K562 (cell line): ENCODE measurements at regions not wholly inside any gene's neighbourhood (a gene's known extent, or its start where the extent isn't known, plus 50 kb on each side); places are given as distances from the start of the nearest gene placed in this dataset.
"Not testable (repeated sequence)": the region's sequence is repeated elsewhere in the genome, so short reads cannot be mapped to it uniquely, and the experiment has no call there.

Source experiments
- BCOR ChIP-seq: fragments of 450-650 bp; IDR thresholded peaks from 2 replicates; pipeline ENCODE4 v1.6.1; 2016
- CBFA2T2 ChIP-seq: fragments of 450-650 bp; conservative IDR thresholded peaks from 2 replicates; pipeline ENCODE4 v1.6.1; 2017; ENCODE audit warnings: mild to moderate bottlenecking
- CBFA2T3 ChIP-seq: fragments of 450-650 bp; IDR thresholded peaks from 2 replicates; pipeline ENCODE4 v1.6.1; 2017
- DMBX1 ChIP-seq: fragments of 250-450 bp; sonication (Bioruptor Pico); IDR thresholded peaks from 2 replicates; pipeline ENCODE4 v1.8.0; 2022; ENCODE audit warnings: inconsistent platforms, mild to moderate bottlenecking, moderate library complexity, borderline replicate concordance
- ELF4 ChIP-seq: fragments of 450-650 bp; formaldehyde crosslinking; IDR thresholded peaks from 2 replicates; pipeline ENCODE4 v1.4.0; 2022; ENCODE audit warnings: missing genetic modification characterization
- FOXK2 ChIP-seq, 2 experiments: fragments of 450-650 bp; IDR thresholded peaks in 1 of 2; conservative IDR thresholded peaks in 1 of 2; 2 replicates each; pipeline ENCODE4 v1.6.1; 2016; ENCODE audit warnings: low read depth in 2 of 2, mild to moderate bottlenecking in 1 of 2
- GABPA ChIP-seq: fragments of 200-800 bp; sonication (Bioruptor generic); conservative IDR thresholded peaks from 2 replicates; pipeline ENCODE4 v1.6.1; 2016; ENCODE audit warnings: low read depth, missing genetic modification characterization, missing compliant biosample characterization
- HDAC1 ChIP-seq, 2 experiments: fragments of 450-650 bp; IDR thresholded peaks; 2 replicates each; pipeline ENCODE4 v1.6.1; 2016 to 2017; ENCODE audit warnings: inconsistent platforms in 1 of 2, mild to moderate bottlenecking in 1 of 2, moderate library complexity in 1 of 2
- MAFG ChIP-seq: fragments of 450-650 bp; conservative IDR thresholded peaks from 2 replicates; pipeline ENCODE4 v1.6.1; 2016; ENCODE audit warnings: missing genetic modification characterization, missing compliant biosample characterization
- MAFK ChIP-seq: IDR thresholded peaks from 2 replicates; pipeline ENCODE4 v1.6.1; 2011; ENCODE audit warnings: low read length, improper control_type of control experiment
- MEIS2 ChIP-seq: fragments of 450-650 bp; IDR thresholded peaks from 2 replicates; pipeline ENCODE4 v1.6.1; 2014; ENCODE audit warnings: mild to moderate bottlenecking; ENCODE audit not compliant: partially characterized antibody
- NFE2 ChIP-seq: IDR thresholded peaks from 2 replicates; pipeline ENCODE4 v1.6.1; 2014; ENCODE audit warnings: antibody characterized with exemption, low read depth
- NR2C2 ChIP-seq, 2 experiments: fragments of 200-800 bp in 1 of 2; sonication (Bioruptor generic) in 1 of 2; sonication (generic) in 1 of 2; formaldehyde crosslinking in 1 of 2; IDR thresholded peaks; 2 replicates each; pipeline versions ENCODE4 v1.6.1 to v1.8.0; 2016 to 2022; ENCODE audit warnings: mild to moderate bottlenecking in 1 of 2, missing compliant biosample characterization in 1 of 2, missing genetic modification characterization in 1 of 2, missing genetic modification reagents in 1 of 2
- RB1 ChIP-seq: fragments of 450-650 bp; IDR thresholded peaks from 2 replicates; pipeline ENCODE4 v1.6.1; 2017; ENCODE audit warnings: low read depth, mild to moderate bottlenecking
- SMARCE1 ChIP-seq: fragments of 450-650 bp; IDR thresholded peaks from 2 replicates; pipeline ENCODE4 v1.7.1; 2016; ENCODE audit warnings: mild to moderate bottlenecking
- TEAD4 ChIP-seq, 2 experiments: sonication (generic) in 1 of 2; formaldehyde crosslinking in 1 of 2; IDR thresholded peaks; 2 replicates each; pipeline versions ENCODE4 v1.6.1 to v1.8.0; 2012 to 2022; ENCODE audit warnings: borderline replicate concordance in 1 of 2, inconsistent platforms in 1 of 2, low read length in 1 of 2, mild to moderate bottlenecking in 1 of 2, missing genetic modification reagents in 1 of 2
- TF ChIP-seq, protein P1 (sequence below): fragments of 450-650 bp; formaldehyde crosslinking; IDR thresholded peaks from 2 replicates; pipeline ENCODE4 v1.4.0; 2020; ENCODE audit warnings: mild to moderate bottlenecking, moderate library complexity
- TF ChIP-seq, protein P2 (sequence below): fragments of 450-650 bp; IDR thresholded peaks from 2 replicates; pipeline ENCODE4 v1.6.1; 2018; ENCODE audit not compliant: partially characterized antibody
- TF ChIP-seq, protein P3 (sequence below), 2 experiments: IDR thresholded peaks in 1 of 2; conservative IDR thresholded peaks in 1 of 2; 2 replicates each; pipeline ENCODE4 v1.6.1; 2016; ENCODE audit warnings: low read depth in 2 of 2, mild to moderate bottlenecking in 1 of 2, missing compliant biosample characterization in 1 of 2, missing genetic modification characterization in 1 of 2, moderate library complexity in 1 of 2

DNA sequence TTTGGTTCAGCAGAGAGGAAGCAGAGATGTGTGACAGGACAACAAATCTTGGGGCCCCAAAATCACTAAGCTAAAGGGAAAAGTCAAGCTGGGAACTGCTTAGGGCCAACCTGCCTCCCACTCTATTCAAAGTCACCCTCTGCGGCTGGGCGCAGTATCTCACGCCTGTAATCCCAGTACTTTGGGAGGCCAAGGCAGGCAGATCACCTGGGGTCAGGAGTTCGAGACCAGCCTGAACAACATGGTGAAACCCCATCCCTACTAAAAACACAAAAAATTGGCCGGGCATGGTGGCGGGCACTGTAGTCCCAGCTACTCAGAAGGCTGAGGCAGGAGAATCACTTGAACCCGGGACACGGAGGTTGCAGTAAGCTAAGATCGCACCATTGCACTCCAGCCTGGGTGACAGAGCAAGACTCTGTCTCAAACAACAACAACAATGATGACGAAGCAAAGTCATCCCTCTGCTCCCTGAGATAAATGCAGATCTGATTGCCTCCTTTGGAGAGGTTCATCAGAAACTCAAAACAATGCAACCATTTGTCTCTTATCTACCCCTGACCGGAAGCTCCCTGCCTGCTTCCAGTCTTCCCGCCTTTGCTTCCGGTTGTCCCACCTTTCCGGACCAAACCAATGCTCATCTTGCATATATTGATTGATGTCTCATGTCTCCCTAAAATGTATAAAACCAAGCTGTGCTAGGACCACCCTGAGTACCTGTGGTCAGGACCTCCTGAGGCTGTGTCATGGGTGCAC lies 136.4 kb upstream of the AFDN start (continued):
- TF ChIP-seq MEIS2 (peak; percentile 73), DMBX1 (CRISPR knock-in tag) (peak; percentile 27; the same call in 1 of the 2 replicates), TEAD4 (IDR thresholded peaks at IDR 0.05; ENCODE audit: low read length) (0 out of 2 replicates have a peak, but pooled peaks have one; percentile 44), HDAC1 (IDR thresholded peaks at IDR 0.05) (0 out of 4 replicates have a peak, but pooled peaks of 1 of the 2 experiments have one; percentile 22), NFE2 (peak; percentile 89), CBFA2T2 (peak; percentile 56; the same call in 1 of the 2 replicates), ELF4 (CRISPR knock-in tag) (0 out of 2 replicates have a peak, but pooled peaks have one; percentile 25), MAFK (peak; percentile 37; the same call in 1 of the 2 replicates), BCOR (peak; percentile 35; the same call in 1 of the 2 replicates), SMARCE1 (peak; percentile 57), GABPA (tag) (peak; percentile 95), FOXK2 (conservative IDR thresholded peaks at IDR 0.05 in 1 of 2, IDR thresholded peaks at IDR 0.05 in 1 of 2; ENCODE audit: low read depth in 2 of 2) (peak; percentile 57 to 82; a peak in 3 of 4 replicates), CBFA2T3 (peak; percentile 81), MAFG (tag) (peak; percentile 98), NR2C2 (tag; IDR thresholded peaks at IDR 0.05) (0 out of 2 replicates have a peak, but pooled peaks have one; percentile 40), RB1 (peak; percentile 29; the same call in 1 of the 2 replicates)
- not testable (repeated sequence) for TF ChIP-seq TEAD4 (CRISPR knock-in tag; IDR thresholded peaks at IDR 0.05; ENCODE audit: borderline replicate concordance); NR2C2 (CRISPR knock-in tag; IDR thresholded peaks at IDR 0.05)
- TF ChIP-seq, protein P1, sequence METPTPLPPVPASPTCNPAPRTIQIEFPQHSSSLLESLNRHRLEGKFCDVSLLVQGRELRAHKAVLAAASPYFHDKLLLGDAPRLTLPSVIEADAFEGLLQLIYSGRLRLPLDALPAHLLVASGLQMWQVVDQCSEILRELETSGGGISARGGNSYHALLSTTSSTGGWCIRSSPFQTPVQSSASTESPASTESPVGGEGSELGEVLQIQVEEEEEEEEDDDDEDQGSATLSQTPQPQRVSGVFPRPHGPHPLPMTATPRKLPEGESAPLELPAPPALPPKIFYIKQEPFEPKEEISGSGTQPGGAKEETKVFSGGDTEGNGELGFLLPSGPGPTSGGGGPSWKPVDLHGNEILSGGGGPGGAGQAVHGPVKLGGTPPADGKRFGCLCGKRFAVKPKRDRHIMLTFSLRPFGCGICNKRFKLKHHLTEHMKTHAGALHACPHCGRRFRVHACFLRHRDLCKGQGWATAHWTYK, result peak; percentile 17; the same call in 1 of the 2 replicates
- TF ChIP-seq, protein P2, sequence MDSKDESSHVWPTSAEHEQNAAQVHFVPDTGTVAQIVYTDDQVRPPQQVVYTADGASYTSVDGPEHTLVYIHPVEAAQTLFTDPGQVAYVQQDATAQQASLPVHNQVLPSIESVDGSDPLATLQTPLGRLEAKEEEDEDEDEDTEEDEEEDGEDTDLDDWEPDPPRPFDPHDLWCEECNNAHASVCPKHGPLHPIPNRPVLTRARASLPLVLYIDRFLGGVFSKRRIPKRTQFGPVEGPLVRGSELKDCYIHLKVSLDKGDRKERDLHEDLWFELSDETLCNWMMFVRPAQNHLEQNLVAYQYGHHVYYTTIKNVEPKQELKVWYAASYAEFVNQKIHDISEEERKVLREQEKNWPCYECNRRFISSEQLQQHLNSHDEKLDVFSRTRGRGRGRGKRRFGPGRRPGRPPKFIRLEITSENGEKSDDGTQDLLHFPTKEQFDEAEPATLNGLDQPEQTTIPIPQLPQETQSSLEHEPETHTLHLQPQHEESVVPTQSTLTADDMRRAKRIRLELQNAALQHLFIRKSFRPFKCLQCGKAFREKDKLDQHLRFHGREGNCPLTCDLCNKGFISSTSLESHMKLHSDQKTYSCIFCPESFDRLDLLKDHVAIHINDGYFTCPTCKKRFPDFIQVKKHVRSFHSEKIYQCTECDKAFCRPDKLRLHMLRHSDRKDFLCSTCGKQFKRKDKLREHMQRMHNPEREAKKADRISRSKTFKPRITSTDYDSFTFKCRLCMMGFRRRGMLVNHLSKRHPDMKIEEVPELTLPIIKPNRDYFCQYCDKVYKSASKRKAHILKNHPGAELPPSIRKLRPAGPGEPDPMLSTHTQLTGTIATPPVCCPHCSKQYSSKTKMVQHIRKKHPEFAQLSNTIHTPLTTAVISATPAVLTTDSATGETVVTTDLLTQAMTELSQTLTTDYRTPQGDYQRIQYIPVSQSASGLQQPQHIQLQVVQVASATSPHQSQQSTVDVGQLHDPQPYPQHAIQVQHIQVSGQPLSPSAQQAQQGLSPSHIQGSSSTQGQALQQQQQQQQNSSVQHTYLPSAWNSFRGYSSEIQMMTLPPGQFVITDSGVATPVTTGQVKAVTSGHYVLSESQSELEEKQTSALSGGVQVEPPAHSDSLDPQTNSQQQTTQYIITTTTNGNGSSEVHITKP, result peak; percentile 77
- TF ChIP-seq, protein P3, sequence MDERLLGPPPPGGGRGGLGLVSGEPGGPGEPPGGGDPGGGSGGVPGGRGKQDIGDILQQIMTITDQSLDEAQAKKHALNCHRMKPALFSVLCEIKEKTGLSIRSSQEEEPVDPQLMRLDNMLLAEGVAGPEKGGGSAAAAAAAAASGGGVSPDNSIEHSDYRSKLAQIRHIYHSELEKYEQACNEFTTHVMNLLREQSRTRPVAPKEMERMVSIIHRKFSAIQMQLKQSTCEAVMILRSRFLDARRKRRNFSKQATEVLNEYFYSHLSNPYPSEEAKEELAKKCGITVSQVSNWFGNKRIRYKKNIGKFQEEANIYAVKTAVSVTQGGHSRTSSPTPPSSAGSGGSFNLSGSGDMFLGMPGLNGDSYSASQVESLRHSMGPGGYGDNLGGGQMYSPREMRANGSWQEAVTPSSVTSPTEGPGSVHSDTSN (CRISPR knock-in tag; IDR thresholded peaks at IDR 0.05; ENCODE audit: low read depth), result not testable (repeated sequence)
- TF ChIP-seq, protein P3 (tag; conservative IDR thresholded peaks at IDR 0.05; ENCODE audit: low read depth), result peak; percentile 88
